Activated CD8-positive, alpha-beta memory T cell treated with anti-CD3 and anti-CD28 coated beads, Interleukin-2, amount 10 ng/mL, durations not matched to agents 7 days and 5 days (primary cell): ENCODE measurements at regions not wholly inside any gene's neighbourhood (a gene's known extent, or its start where the extent isn't known, plus 50 kb on each side); places are given as distances from the start of the nearest gene placed in this dataset.

Experiments
- ATAC-seq: fragments of 150-1000 bp; cut with Tn5 transposase; one replicate; pipeline ENCODE4 v1.10.0; 2021; ENCODE audit warnings: moderate library complexity
- CTCF ChIA-PET: fragments of 350-600 bp; sonication (Branson Sonifier 250); formaldehyde crosslinking; loops from one replicate; lab custom pipeline; 2021; ENCODE audit warnings: antibody characterized with exemption; lab: Charles Lee
- DNase-seq: peaks from one replicate; pipeline ENCODE4 v3.0.0-alpha.2; 2020
- H3K27ac Mint-ChIP-seq: one replicate; pipeline ENCODE4 v1.8.0; 2021; ENCODE audit warnings: mild to moderate bottlenecking, mixed read lengths
- H3K27me3 Mint-ChIP-seq: one replicate; pipeline ENCODE4 v1.8.0; 2021; ENCODE audit warnings: mixed read lengths
- H3K36me3 Mint-ChIP-seq: one replicate; pipeline ENCODE4 v1.8.0; 2021; ENCODE audit warnings: mild to moderate bottlenecking, mixed read lengths
- H3K4me1 Mint-ChIP-seq: one replicate; pipeline ENCODE4 v1.8.0; 2021; ENCODE audit warnings: mixed read lengths
- H3K4me3 Mint-ChIP-seq: one replicate; pipeline ENCODE4 v1.8.0; 2021; ENCODE audit warnings: mild to moderate bottlenecking, moderate library complexity, mixed read lengths
- H3K9me3 Mint-ChIP-seq: one replicate; pipeline ENCODE4 v1.8.0; 2022; ENCODE audit warnings: low read depth, mixed read lengths

- no peaks in the 10 kb centered on the region for H3K27me3 Mint-ChIP-seq
- H3K9me3 Mint-ChIP-seq = no peaks in the 10 kb centered on the region
- H3K36me3 Mint-ChIP-seq = peaks cover 3% of the 10 kb centered on the region
- peaks cover 53% of the 10 kb centered on the region for H3K4me1 Mint-ChIP-seq
- H3K4me3 Mint-ChIP-seq = no peak overlapping the region
- no peak for ATAC-seq
- DNase-seq = no peak
- H3K27ac Mint-ChIP-seq = no peak overlapping the region
- CTCF ChIA-PET = no interaction called here
Observed at GRCh38 chr15:95872366-95872771, 458.1 kb upstream of the NR2F2 start.

GRCh38 chr15:95874637-95875036 lies 455.9 kb upstream of the NR2F2 start:
- Mint-ChIP-seq H3K27me3 (no peaks in the 10 kb centered on the region), H3K27ac (no peak overlapping the region), H3K9me3 (no peaks in the 10 kb centered on the region), H3K36me3 (peaks cover 3% of the 10 kb centered on the region), H3K4me1 (peaks cover 44% of the 10 kb centered on the region), H3K4me3 (no peak overlapping the region)
- DNase-seq (no peak), ATAC-seq (no peak)
- CTCF ChIA-PET = no interaction called here

- no peak for ATAC-seq
- H3K27me3 Mint-ChIP-seq = no peaks in the 10 kb centered on the region
- CTCF ChIA-PET = no interaction called here
- H3K4me1 Mint-ChIP-seq = peaks cover 43% of the 10 kb centered on the region
- DNase-seq = no peak
- H3K9me3 Mint-ChIP-seq = no peaks in the 10 kb centered on the region
- H3K27ac Mint-ChIP-seq = no peak overlapping the region
- H3K36me3 Mint-ChIP-seq = peaks cover 3% of the 10 kb centered on the region
- H3K4me3 Mint-ChIP-seq = no peak overlapping the region
Observed at GRCh38 chr15:95875121-95875643, 455.3 kb upstream of the NR2F2 start.

- H3K27me3 Mint-ChIP-seq = no peaks in the 10 kb centered on the region
- no peaks in the 10 kb centered on the region for H3K9me3 Mint-ChIP-seq
- peak overlapping the region; percentile 83 for H3K4me3 Mint-ChIP-seq
- H3K4me1 Mint-ChIP-seq = peaks cover 20% of the 10 kb centered on the region
- peak overlapping the region; percentile 93 for H3K27ac Mint-ChIP-seq
- no peak for ATAC-seq
- DNase-seq = no peak
- peaks cover 3% of the 10 kb centered on the region for H3K36me3 Mint-ChIP-seq
- CTCF ChIA-PET = interaction anchor here (0.9 to 1.2 kb wide), 2 partner anchors 10 to 51 kb away, joined by 3 read pairs; no protein-coding TSS in a partner anchor
Observed at GRCh38 chr15:95880031-95880570, 450.4 kb upstream of the NR2F2 start.

- Mint-ChIP-seq H3K36me3 (peaks cover 3% of the 10 kb centered on the region), H3K9me3 (no peaks in the 10 kb centered on the region), H3K27ac (peak overlapping the region; percentile 46), H3K4me1 (peaks cover 16% of the 10 kb centered on the region), H3K27me3 (no peaks in the 10 kb centered on the region), H3K4me3 (no peak overlapping the region)
- CTCF ChIA-PET = no interaction called here
- ATAC-seq (no peak), DNase-seq (no peak)
Observed at GRCh38 chr15:95880630-95881029, 449.9 kb upstream of the NR2F2 start.

- Mint-ChIP-seq H3K36me3 (no peaks in the 10 kb centered on the region), H3K27me3 (peaks cover 3% of the 10 kb centered on the region), H3K27ac (no peak overlapping the region), H3K9me3 (no peaks in the 10 kb centered on the region), H3K4me1 (peaks cover 14% of the 10 kb centered on the region), H3K4me3 (no peak overlapping the region)
- CTCF ChIA-PET = no interaction called here
- DNase-seq (no peak), ATAC-seq (no peak)
Observed at GRCh38 chr15:95883064-95883463, 447.4 kb upstream of the NR2F2 start.

GRCh38 chr15:95884276-95884675 lies 446.2 kb upstream of the NR2F2 start:
- ATAC-seq (no peak), DNase-seq (no peak)
- Mint-ChIP-seq H3K4me1 (peaks cover 8% of the 10 kb centered on the region), H3K27me3 (peaks cover 5% of the 10 kb centered on the region), H3K36me3 (no peaks in the 10 kb centered on the region), H3K9me3 (no peaks in the 10 kb centered on the region), H3K4me3 (no peak overlapping the region), H3K27ac (no peak overlapping the region)
- CTCF ChIA-PET = no interaction called here

GRCh38 chr15:95887666-95888390 lies 442.7 kb upstream of the NR2F2 start:
- Mint-ChIP-seq H3K36me3 (no peaks in the 10 kb centered on the region), H3K27ac (no peak overlapping the region), H3K4me1 (no peaks in the 10 kb centered on the region), H3K27me3 (peaks cover 10% of the 10 kb centered on the region), H3K4me3 (no peak overlapping the region), H3K9me3 (no peaks in the 10 kb centered on the region)
- CTCF ChIA-PET = no interaction called here
- no peak for DNase-seq
- ATAC-seq = no peak

- Mint-ChIP-seq H3K27me3 (peaks cover 10% of the 10 kb centered on the region), H3K4me3 (no peak overlapping the region), H3K27ac (no peak overlapping the region), H3K36me3 (no peaks in the 10 kb centered on the region), H3K9me3 (no peaks in the 10 kb centered on the region), H3K4me1 (no peaks in the 10 kb centered on the region)
- DNase-seq (no peak), ATAC-seq (no peak)
- CTCF ChIA-PET = no interaction called here
Observed at GRCh38 chr15:95888762-95889161, 441.7 kb upstream of the NR2F2 start.

GRCh38 chr15:95894407-95894956 lies 436.0 kb upstream of the NR2F2 start:
- DNase-seq (no peak), ATAC-seq (no peak)
- CTCF ChIA-PET = no interaction called here
- Mint-ChIP-seq H3K4me1 (no peaks in the 10 kb centered on the region), H3K27ac (no peak overlapping the region), H3K36me3 (no peaks in the 10 kb centered on the region), H3K9me3 (no peaks in the 10 kb centered on the region), H3K27me3 (peaks cover 4% of the 10 kb centered on the region), H3K4me3 (no peak overlapping the region)

- CTCF ChIA-PET = no interaction called here
- Mint-ChIP-seq H3K36me3 (no peaks in the 10 kb centered on the region), H3K27ac (no peak overlapping the region), H3K4me3 (no peak overlapping the region), H3K4me1 (no peaks in the 10 kb centered on the region), H3K27me3 (peaks cover 2% of the 10 kb centered on the region), H3K9me3 (no peaks in the 10 kb centered on the region)
- DNase-seq = no peak
- ATAC-seq = no peak
Observed at GRCh38 chr15:95895508-95895907, 435.0 kb upstream of the NR2F2 start.

GRCh38 chr15:95897651-95898050 lies 432.8 kb upstream of the NR2F2 start:
- no peak overlapping the region for H3K4me3 Mint-ChIP-seq
- no peak for ATAC-seq
- no peaks in the 10 kb centered on the region for H3K36me3 Mint-ChIP-seq
- H3K27me3 Mint-ChIP-seq = peaks cover 2% of the 10 kb centered on the region
- DNase-seq = no peak
- no peaks in the 10 kb centered on the region for H3K9me3 Mint-ChIP-seq
- CTCF ChIA-PET = interaction anchor here (1.0 kb wide), 1 partner anchor 12 kb away, joined by 3 read pairs; no protein-coding TSS in a partner anchor
- H3K4me1 Mint-ChIP-seq = no peaks in the 10 kb centered on the region
- no peak overlapping the region for H3K27ac Mint-ChIP-seq

- CTCF ChIA-PET = interaction anchor here (1.0 kb wide), 1 partner anchor 13 kb away, joined by 3 read pairs; no protein-coding TSS in a partner anchor
- no peak for DNase-seq
Observed at GRCh38 chr15:95898761-95899160, 431.7 kb upstream of the NR2F2 start.

GRCh38 chr15:95901271-95901670 lies 429.2 kb upstream of the NR2F2 start:
- Mint-ChIP-seq H3K9me3 (no peaks in the 10 kb centered on the region), H3K4me1 (no peaks in the 10 kb centered on the region), H3K36me3 (no peaks in the 10 kb centered on the region), H3K27me3 (peaks cover 2% of the 10 kb centered on the region), H3K4me3 (no peak overlapping the region), H3K27ac (no peak overlapping the region)
- CTCF ChIA-PET = no interaction called here
- DNase-seq = no peak
- ATAC-seq = no peak

More at GRCh38 chr15:95898761-95899160, 431.7 kb upstream of the NR2F2 start:
- no peak for ATAC-seq
- H3K9me3 Mint-ChIP-seq = no peaks in the 10 kb centered on the region
- no peaks in the 10 kb centered on the region for H3K36me3 Mint-ChIP-seq
- no peaks in the 10 kb centered on the region for H3K4me1 Mint-ChIP-seq
- H3K4me3 Mint-ChIP-seq = no peak overlapping the region
- H3K27ac Mint-ChIP-seq = no peak overlapping the region
- peaks cover 2% of the 10 kb centered on the region for H3K27me3 Mint-ChIP-seq
